H9 (cell line): ENCODE measurements at regions not wholly inside any gene's neighbourhood (a gene's known extent, or its start where the extent isn't known, plus 50 kb on each side); places are given as distances from the start of the nearest gene placed in this dataset.
"Not testable (repeated sequence)": the region's sequence is repeated elsewhere in the genome, so short reads cannot be mapped to it uniquely, and the experiment has no call there.

Experiments
- DNase-seq: peaks from one replicate; pipeline ENCODE4 v3.0.0-alpha.2; 2017
- H2AFZ ChIP-seq: one replicate; pipeline ENCODE4 v1.6.1; 2013; ENCODE audit warnings: mild to moderate bottlenecking, low read length, control low read depth, moderate library complexity
- H2AK5ac ChIP-seq: 2 replicates; pipeline ENCODE4 v1.6.1; 2013; ENCODE audit warnings: low read length, control low read depth, mixed read lengths; ENCODE audit not compliant: insufficient read length
- H2BK120ac ChIP-seq: one replicate; pipeline ENCODE4 v1.6.1; 2013; ENCODE audit warnings: low read depth, mild to moderate bottlenecking, low read length, control low read depth, inconsistent platforms; ENCODE audit not compliant: poor library complexity, severe bottlenecking
- H2BK12ac ChIP-seq: 2 replicates; pipeline ENCODE4 v1.6.1; 2013; ENCODE audit warnings: low read length, control low read depth, mixed read lengths, low read depth; ENCODE audit not compliant: insufficient read length
- H2BK15ac ChIP-seq: 2 replicates; pipeline ENCODE4 v1.6.1; 2013; ENCODE audit warnings: low read depth, low read length, control low read depth
- H2BK20ac ChIP-seq: one replicate; pipeline ENCODE4 v1.6.1; 2013; ENCODE audit warnings: low read depth, mild to moderate bottlenecking, low read length, control low read depth, inconsistent platforms; ENCODE audit not compliant: poor library complexity, severe bottlenecking
- H2BK5ac ChIP-seq: 2 replicates; pipeline ENCODE4 v1.6.1; 2013; ENCODE audit warnings: low read length, control low read depth, mixed read lengths; ENCODE audit not compliant: insufficient read length
- H3K14ac ChIP-seq: 2 replicates; pipeline ENCODE4 v1.6.1; 2013; ENCODE audit warnings: low read length, control low read depth; ENCODE audit not compliant: insufficient read depth
- H3K18ac ChIP-seq: 2 replicates; pipeline ENCODE4 v1.6.1; 2013; ENCODE audit warnings: low read depth, mild to moderate bottlenecking, mixed read lengths, low read length, control low read depth; ENCODE audit not compliant: insufficient read length
- H3K23ac ChIP-seq: 2 replicates; pipeline ENCODE4 v1.6.1; 2013; ENCODE audit warnings: low read length, control low read depth, mixed read lengths, low read depth; ENCODE audit not compliant: insufficient read length
- H3K23me2 ChIP-seq: 2 replicates; pipeline ENCODE4 v1.6.1; 2013; ENCODE audit warnings: low read depth, mild to moderate bottlenecking, mixed read lengths, low read length, control low read depth; ENCODE audit not compliant: insufficient read length, poor library complexity, severe bottlenecking
- H3K27ac ChIP-seq: 2 replicates; pipeline ENCODE4 v1.5.1; 2013; ENCODE audit warnings: low read length, control low read depth, mixed read lengths, low read depth; ENCODE audit not compliant: insufficient read length
- H3K27me3 ChIP-seq: 2 replicates; pipeline ENCODE4 v1.6.1; 2013; ENCODE audit warnings: low read length, control low read depth, inconsistent platforms; ENCODE audit not compliant: insufficient read depth
- H3K4ac ChIP-seq: 2 replicates; pipeline ENCODE4 v1.6.1; 2013; ENCODE audit warnings: low read depth, mild to moderate bottlenecking, control low read depth, inconsistent platforms, low read length, moderate library complexity
- H3K4me1 ChIP-seq: 2 replicates; pipeline ENCODE4 v1.6.1; 2013; ENCODE audit warnings: low read length, control low read depth, inconsistent platforms; ENCODE audit not compliant: insufficient read depth
- H3K4me2 ChIP-seq: 2 replicates; pipeline ENCODE4 v1.6.1; 2013; ENCODE audit warnings: low read length, control low read depth, mixed read lengths; ENCODE audit not compliant: insufficient read length, insufficient read depth
- H3K56ac ChIP-seq: 2 replicates; pipeline ENCODE4 v1.6.1; 2013; ENCODE audit warnings: low read depth, mild to moderate bottlenecking, mixed read lengths, low read length, control low read depth; ENCODE audit not compliant: insufficient read length
- H3K79me1 ChIP-seq: 2 replicates; pipeline ENCODE4 v1.6.1; 2013; ENCODE audit warnings: low read depth, mild to moderate bottlenecking, moderate library complexity, low read length, control low read depth, inconsistent platforms; ENCODE audit not compliant: insufficient read depth, poor library complexity, severe bottlenecking
- H3K79me2 ChIP-seq: 2 replicates; pipeline ENCODE4 v1.6.1; 2013; ENCODE audit warnings: low read length, control low read depth, inconsistent platforms; ENCODE audit not compliant: insufficient read depth
- H3K9ac ChIP-seq: 2 replicates; pipeline ENCODE4 v1.6.1; 2013; ENCODE audit warnings: low read length, control low read depth, mixed read lengths; ENCODE audit not compliant: insufficient read length; ENCODE audit errors: extremely low read depth
- H3K9me3 ChIP-seq: one replicate; pipeline ENCODE4 v1.6.1; 2013; ENCODE audit warnings: low read depth, low read length, inconsistent platforms; ENCODE audit not compliant: control insufficient read depth
- H3T11ph ChIP-seq: one replicate; pipeline ENCODE4 v1.6.1; 2013; ENCODE audit warnings: mild to moderate bottlenecking, low read length, control low read depth, inconsistent platforms
- H4K20me1 ChIP-seq: one replicate; pipeline ENCODE4 v1.6.1; 2013; ENCODE audit not compliant: control insufficient read depth, insufficient read length, insufficient read depth
- H4K5ac ChIP-seq: 2 replicates; pipeline ENCODE4 v1.6.1; 2013; ENCODE audit warnings: low read depth, mild to moderate bottlenecking, mixed read lengths, low read length, control low read depth; ENCODE audit not compliant: insufficient read length
- H4K8ac ChIP-seq: replicated peaks from 2 replicates; pipeline ENCODE4 v1.6.1; 2013; ENCODE audit warnings: low read length, control low read depth, mixed read lengths, low read depth; ENCODE audit not compliant: insufficient read length
- H4K91ac ChIP-seq: 2 replicates; pipeline ENCODE4 v1.6.1; 2013; ENCODE audit warnings: low read depth, mild to moderate bottlenecking, moderate library complexity, mixed read lengths, low read length, control low read depth; ENCODE audit not compliant: insufficient read length
- H3K27ac Mint-ChIP-seq, 3 experiments: 2 replicates in 2 of 3; 3 replicates in 1 of 3; pipeline ENCODE4 v1.8.0; 2020 to 2021; ENCODE audit warnings: mixed read lengths in 3 of 3, mild to moderate bottlenecking in 1 of 3, moderate library complexity in 1 of 3
- H3K27me3 Mint-ChIP-seq: 2 replicates; pipeline ENCODE4 v1.8.0; 2021; ENCODE audit warnings: low read depth, mild to moderate bottlenecking, moderate library complexity, mixed read lengths
- H3K36me3 Mint-ChIP-seq, 3 experiments: 2 replicates in 2 of 3; 3 replicates in 1 of 3; pipeline ENCODE4 v1.8.0; 2020 to 2021; ENCODE audit warnings: low read depth in 3 of 3, mixed read lengths in 3 of 3; ENCODE audit not compliant: insufficient read depth in 1 of 3
- H3K4me1 Mint-ChIP-seq, 2 experiments: 2 replicates each; pipeline ENCODE4 v1.8.0; 2020; ENCODE audit warnings: mixed read lengths in 2 of 2
- H3K4me3 Mint-ChIP-seq, 2 experiments: 2 replicates in 1 of 2; 3 replicates in 1 of 2; pipeline ENCODE4 v1.8.0; 2020 to 2021; ENCODE audit warnings: mild to moderate bottlenecking in 2 of 2, mixed read lengths in 2 of 2, moderate library complexity in 1 of 2
- H3K9me3 Mint-ChIP-seq, 2 experiments: 2 replicates in 1 of 2; 3 replicates in 1 of 2; pipeline ENCODE4 v1.8.0; 2020; ENCODE audit warnings: mild to moderate bottlenecking in 2 of 2, mixed read lengths in 2 of 2, moderate library complexity in 1 of 2
- CTCF ChIP-seq: fragments of 200-600 bp; sonication (generic); conservative IDR thresholded peaks from 3 replicates; pipeline ENCODE4 v1.8.0; 2021; ENCODE audit warnings: antibody characterized with exemption, mild to moderate bottlenecking
- WGBS: extraction: QIAGEN DNeasy Blood & Tissue Kit; methylation state at CpG from one replicate; pipeline ENCODE4 v1.1.7; 2013; ENCODE audit warnings: missing lambda C conversion rate, low lambda C conversion rate, mixed read lengths; ENCODE audit not compliant: insufficient read length; ENCODE audit errors: extremely low coverage; 5-methylcytosine and 5-hydroxymethylcytosine counted together

GRCh38 chr7:37604078-37604477 is 79.5 kb upstream of the GPR141 start:
- Histone ChIP-seq H2BK5ac (no peak overlapping the region), H3K4ac (no peak overlapping the region), H3K79me2 (no peaks in the 10 kb centered on the region), H3K27ac (no peak overlapping the region), H3K23ac (no peak overlapping the region), H3K23me2 (no peaks in the 10 kb centered on the region), H3K27me3 (no peaks in the 10 kb centered on the region), H3T11ph (no peak overlapping the region), H3K79me1 (no peaks in the 10 kb centered on the region), H4K5ac (no peak overlapping the region), H4K8ac (no peak overlapping the region), H2BK120ac (no peak overlapping the region), H2BK20ac (no peak overlapping the region), H3K4me2 (no peak overlapping the region), H2AFZ (no peak overlapping the region), H3K9ac (no peak overlapping the region), H4K91ac (no peak overlapping the region), H3K9me3 (no peaks in the 10 kb centered on the region), H2AK5ac (no peak overlapping the region), H3K4me1 (no peaks in the 10 kb centered on the region), H2BK12ac (no peak overlapping the region), H3K14ac (no peak overlapping the region), H3K18ac (no peak overlapping the region), H4K20me1 (no peaks in the 10 kb centered on the region), H2BK15ac (no peak overlapping the region), H3K56ac (no peak overlapping the region)
- Mint-ChIP-seq H3K4me1 (no peaks in the 10 kb centered on the region), H3K27me3 (no peaks in the 10 kb centered on the region), H3K9me3 (no peaks in the 10 kb centered on the region; a peak in 1 of 5 replicates), H3K4me3 (no peak overlapping the region), H3K36me3 (peaks cover 0 to under 1% (median 0%) of the 10 kb centered on the region in 3 experiments; a peak in 1 of 7 replicates), H3K27ac (no peak overlapping the region)
- no CpG with 5 or more reads among the region's 1 CpG for WGBS
- TF ChIP-seq CTCF = no peak
- no peak for DNase-seq

- not testable (repeated sequence) for H2AFZ ChIP-seq, H3T11ph ChIP-seq, H3K23ac ChIP-seq, H3K9me3 ChIP-seq, H3K9ac ChIP-seq, H2BK15ac ChIP-seq, H3K9me3 Mint-ChIP-seq, H4K20me1 ChIP-seq, H4K91ac ChIP-seq, H3K56ac ChIP-seq, DNase-seq, H3K79me1 ChIP-seq, H2BK12ac ChIP-seq, H3K27ac ChIP-seq, H3K27me3 ChIP-seq, H2BK120ac ChIP-seq, H3K36me3 Mint-ChIP-seq, H3K14ac ChIP-seq, H3K79me2 ChIP-seq, H3K27me3 Mint-ChIP-seq, H3K23me2 ChIP-seq, H2AK5ac ChIP-seq, H3K4ac ChIP-seq, H3K4me2 ChIP-seq, H4K8ac ChIP-seq, H3K18ac ChIP-seq, H4K5ac ChIP-seq, H3K4me1 ChIP-seq, H2BK20ac ChIP-seq, H2BK5ac ChIP-seq
- peak overlapping the region in 2 of 3 experiments; percentile 97 to 99; a peak in 3 of 7 replicates for H3K27ac Mint-ChIP-seq
- peaks cover 12 to 15% of the 10 kb centered on the region in 2 experiments for H3K4me1 Mint-ChIP-seq
- WGBS = no CpG with 5 or more reads among the region's 16 CpGs
- peak overlapping the region in 1 of 2 experiments; percentile 82; a peak in 3 of 5 replicates for H3K4me3 Mint-ChIP-seq
Measured at GRCh38 chr7:37617406-37617805, 66.2 kb upstream of the GPR141 start.
